HuH-7 (cell line): ENCODE measurements at regions not wholly inside any gene's neighbourhood (a gene's known extent, or its start where the extent isn't known, plus 50 kb on each side); places are given as distances from the start of the nearest gene placed in this dataset.
A peak's percentile ranks its signal among the peaks of the same experiment; 100 is the strongest.
"Not testable (repeated sequence)": the region's sequence is repeated elsewhere in the genome, so short reads cannot be mapped to it uniquely, and the experiment has no call there.

Experiments
- DNase-seq: peaks from one replicate; pipeline ENCODE4 v3.0.0; 2011; ENCODE audit warnings: low spot score

GRCh38 chr2:174697255-174697654 lies 67.0 kb downstream of the CHRNA1 start:
- peak; percentile 90 for DNase-seq

GRCh38 chr2:174694920-174695319 lies 69.4 kb downstream of the CHRNA1 start:
- no peak for DNase-seq

- no peak for DNase-seq
Observed at GRCh38 chr2:174694196-174694878, 69.9 kb downstream of the CHRNA1 start.

GRCh38 chr2:174693344-174693743 lies 70.9 kb downstream of the CHRNA1 start:
- no peak for DNase-seq

GRCh38 chr2:174692256-174692919 lies 71.9 kb downstream of the CHRNA1 start:
- no peak for DNase-seq

- DNase-seq: no peak
Observed at GRCh38 chr2:174691201-174691779, 73.0 kb downstream of the CHRNA1 start.

GRCh38 chr2:174690026-174690425 lies 74.2 kb downstream of the CHRNA1 start:
- DNase-seq: no peak

GRCh38 chr2:174688079-174688478 lies 76.2 kb downstream of the CHRNA1 start:
- DNase-seq: no peak

GRCh38 chr2:174686430-174686829 lies 77.8 kb downstream of the CHRNA1 start:
- no peak for DNase-seq

- peak; percentile 69 for DNase-seq
Observed at GRCh38 chr2:174683392-174683759, 80.9 kb downstream of the CHRNA1 start.

GRCh38 chr2:174682578-174683391 lies 81.5 kb downstream of the CHRNA1 start:
- DNase-seq: peak; percentile 65

- DNase-seq: peak; percentile 40
Observed at GRCh38 chr2:174682007-174682577, 82.2 kb downstream of the CHRNA1 start.

GRCh38 chr2:174681099-174682006 lies 82.9 kb downstream of the CHRNA1 start:
- DNase-seq: peak; percentile 67

- DNase-seq: no peak
Observed at GRCh38 chr2:174680221-174680620, 82.6 kb upstream of the WIPF1 start.

GRCh38 chr2:174678395-174678794 lies 80.8 kb upstream of the WIPF1 start:
- no peak for DNase-seq

- no peak for DNase-seq
Observed at GRCh38 chr2:174675615-174676014, 78.0 kb upstream of the WIPF1 start.

GRCh38 chr2:174673876-174674275 lies 76.3 kb upstream of the WIPF1 start:
- DNase-seq: no peak

- no peak for DNase-seq
Observed at GRCh38 chr2:174673440-174673839, 75.8 kb upstream of the WIPF1 start.

- not testable (repeated sequence) for DNase-seq
Observed at GRCh38 chr2:174671532-174671931, 73.9 kb upstream of the WIPF1 start.

- no peak for DNase-seq
Observed at GRCh38 chr2:174670446-174670845, 72.8 kb upstream of the WIPF1 start.

- no peak for DNase-seq
Observed at GRCh38 chr2:174669336-174669735, 71.7 kb upstream of the WIPF1 start.
